ENCODE measurements at regions not wholly inside any gene's neighbourhood (a gene's known extent, or its start where the extent isn't known, plus 50 kb on each side); places are given as distances from the start of the nearest gene placed in this dataset.

DNA sequence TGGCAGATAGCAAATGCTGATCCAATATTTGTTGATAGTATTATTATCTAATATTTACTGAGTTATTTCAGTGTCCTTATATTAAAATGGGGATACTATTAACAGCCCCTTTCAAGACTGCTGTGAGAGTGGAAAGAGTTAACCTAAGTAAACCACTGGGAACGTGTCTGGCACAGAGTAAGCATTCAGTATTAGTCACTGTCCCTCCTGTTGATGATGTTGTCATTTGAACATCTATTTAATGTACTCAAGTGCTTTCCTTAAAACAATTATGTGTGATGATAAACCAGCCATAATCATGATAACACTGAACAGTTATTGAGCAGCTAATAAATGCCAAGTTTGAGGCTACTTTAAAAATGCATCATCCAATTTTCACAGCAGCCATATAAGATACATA lies 135.7 kb upstream of the XYLT1 start:
- no peak for DNase-seq

DNA sequence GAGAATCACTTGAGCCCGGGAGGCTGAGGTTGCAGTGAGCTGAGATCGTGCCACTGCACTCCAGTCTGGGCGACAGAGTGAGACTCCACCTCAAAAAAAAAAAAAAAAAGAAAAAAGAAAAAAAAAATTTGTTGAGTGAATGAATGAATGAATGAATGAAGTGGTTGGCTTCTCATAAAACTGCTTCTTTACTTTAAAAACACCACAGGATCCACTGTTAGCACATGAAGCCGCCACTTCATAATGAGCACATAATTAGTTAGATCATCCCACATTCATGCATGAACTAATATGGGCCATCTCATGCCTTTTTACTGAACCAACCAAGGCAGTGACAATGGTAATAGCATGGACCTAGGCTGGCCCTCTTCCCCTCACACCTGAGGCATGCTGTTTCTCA lies 135.0 kb upstream of the XYLT1 start:
- no peak for DNase-seq

DNA sequence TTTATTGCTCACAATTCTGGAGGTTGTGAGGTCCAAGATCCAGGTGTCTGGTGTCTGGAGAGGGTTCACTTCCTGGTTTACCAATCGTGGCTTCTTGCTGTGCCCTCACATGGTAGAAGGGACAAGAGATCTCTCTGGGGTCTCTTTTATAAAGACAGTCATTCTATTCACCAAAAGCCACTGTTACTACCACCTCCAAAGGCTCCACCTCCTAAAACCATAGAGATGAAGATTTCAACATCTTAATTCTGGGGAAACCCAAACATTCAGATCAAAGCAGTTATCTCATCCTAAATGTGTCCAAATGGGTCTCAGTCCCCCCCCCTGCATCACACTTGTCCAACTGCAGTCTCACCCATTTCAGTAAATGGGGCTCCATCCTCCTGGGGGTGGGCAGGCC lies 132.9 kb upstream of the XYLT1 start:
- DNase-seq = no peak

DNA sequence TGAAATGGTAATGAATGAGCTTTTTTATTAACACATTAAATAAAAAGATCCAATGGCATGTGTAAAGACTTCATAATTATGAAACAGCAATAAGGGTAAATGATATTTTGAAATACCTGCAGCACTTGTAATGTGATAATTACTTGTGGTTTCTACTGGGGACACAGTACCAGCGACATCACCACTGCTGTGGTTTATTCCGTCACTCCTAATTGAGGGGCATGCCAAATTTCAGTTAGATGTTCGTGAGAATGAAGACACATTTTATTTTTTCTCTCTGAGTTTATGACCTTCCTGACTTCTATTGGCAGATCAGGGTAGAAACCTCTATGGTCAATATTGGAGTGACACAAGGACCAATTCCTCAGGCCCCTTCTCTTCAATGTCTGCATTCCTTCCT lies 131.9 kb upstream of the XYLT1 start:
- DNase-seq = no peak

DNA sequence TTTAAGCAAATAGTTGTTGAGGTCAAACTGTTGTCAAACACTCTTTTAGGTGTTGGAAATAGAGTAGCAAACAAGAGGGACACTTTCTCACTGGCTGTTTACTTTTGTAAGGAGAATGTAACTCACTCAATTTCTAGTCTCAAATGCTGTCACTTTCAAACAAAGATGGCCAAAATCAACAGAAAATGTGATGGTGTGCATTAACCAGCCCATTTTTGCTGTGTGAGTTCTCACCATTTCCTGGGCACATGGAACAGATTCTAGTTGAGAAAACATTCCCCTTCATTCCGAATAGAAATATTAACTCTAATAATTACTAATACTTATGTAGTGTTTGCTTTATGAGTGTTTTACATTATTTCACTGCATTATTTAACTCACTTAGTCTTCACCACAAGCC lies 128.2 kb upstream of the XYLT1 start:
- no peak for DNase-seq

DNA sequence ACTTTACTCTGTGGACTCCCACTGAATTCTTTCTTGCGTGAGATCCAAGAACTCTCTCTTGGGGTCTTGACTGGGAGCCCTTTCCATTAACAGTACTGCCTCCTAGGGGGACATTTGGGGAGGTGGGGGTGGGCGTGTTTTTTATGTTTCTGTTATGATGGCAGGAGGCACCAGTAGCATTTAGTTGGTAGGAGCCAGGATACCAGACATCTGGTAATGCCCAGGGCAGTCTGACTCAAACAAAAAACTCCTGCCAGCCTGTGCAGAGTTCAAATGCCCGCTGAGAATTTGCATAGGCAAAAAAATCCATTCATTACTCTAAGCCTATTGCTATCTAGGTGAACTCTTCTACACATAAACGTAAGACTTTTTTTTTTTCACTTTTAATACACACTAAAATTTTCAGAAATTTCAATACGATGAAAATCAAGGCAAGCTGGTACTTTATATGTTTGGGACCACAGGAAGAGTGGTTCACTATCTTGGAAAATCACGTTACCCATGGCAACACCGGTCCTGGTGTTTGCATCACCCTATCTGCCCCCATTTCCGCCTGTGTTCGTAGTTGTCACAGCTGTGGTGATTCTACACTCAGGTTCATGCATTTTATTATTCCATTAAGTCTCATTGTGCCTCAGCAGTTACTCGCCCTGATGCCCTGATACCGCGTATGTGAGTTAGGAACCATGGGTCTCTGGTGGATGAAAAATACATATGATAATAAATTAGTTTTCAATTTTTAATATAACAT lies 121.1 kb upstream of the XYLT1 start:
- DNase-seq = no peak

DNA sequence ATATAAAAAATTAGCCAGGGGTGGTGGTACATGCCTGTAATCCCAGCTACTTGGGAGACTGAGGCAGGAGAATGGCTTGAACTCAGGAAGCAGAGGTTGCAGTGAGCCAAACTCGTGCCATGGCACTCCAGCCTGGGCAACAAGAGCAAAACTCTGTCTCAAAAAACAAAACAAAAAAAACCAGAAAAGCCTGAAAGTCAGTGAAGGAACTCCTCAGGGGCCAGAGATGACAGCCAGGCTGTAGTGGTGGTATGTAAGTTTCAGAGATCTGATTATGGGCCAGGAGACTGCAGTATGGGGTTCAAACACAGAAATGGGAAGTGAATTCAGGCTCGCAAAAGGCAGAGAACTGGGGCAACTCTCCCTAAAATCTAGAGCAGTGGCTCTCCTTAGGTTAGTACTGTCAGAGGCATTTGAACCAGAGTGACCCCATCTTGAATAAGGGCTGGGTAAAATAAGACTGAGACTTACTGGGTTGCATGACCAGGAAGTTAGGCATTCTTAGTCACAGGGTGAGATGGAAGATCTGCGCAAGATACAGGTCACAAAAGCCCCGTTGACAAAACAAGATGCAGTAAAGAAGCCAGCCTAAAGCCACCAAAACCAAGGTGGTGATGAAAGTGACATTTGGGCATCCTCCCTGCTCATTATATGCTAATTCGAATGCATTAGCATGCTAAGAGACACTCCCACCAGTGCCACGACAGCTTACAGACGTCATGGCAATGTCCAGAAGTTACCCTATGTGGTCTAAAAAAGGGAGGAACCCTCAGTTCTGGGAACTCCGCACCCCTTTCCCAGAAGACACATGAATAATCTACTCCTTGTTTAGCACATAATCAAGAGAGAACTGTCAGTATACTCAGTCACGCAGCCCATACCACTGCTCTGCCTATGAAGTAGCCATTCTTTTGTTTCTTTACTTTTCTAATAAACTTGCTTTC lies 120.2 kb upstream of the XYLT1 start:
- DNase-seq = no peak

DNA sequence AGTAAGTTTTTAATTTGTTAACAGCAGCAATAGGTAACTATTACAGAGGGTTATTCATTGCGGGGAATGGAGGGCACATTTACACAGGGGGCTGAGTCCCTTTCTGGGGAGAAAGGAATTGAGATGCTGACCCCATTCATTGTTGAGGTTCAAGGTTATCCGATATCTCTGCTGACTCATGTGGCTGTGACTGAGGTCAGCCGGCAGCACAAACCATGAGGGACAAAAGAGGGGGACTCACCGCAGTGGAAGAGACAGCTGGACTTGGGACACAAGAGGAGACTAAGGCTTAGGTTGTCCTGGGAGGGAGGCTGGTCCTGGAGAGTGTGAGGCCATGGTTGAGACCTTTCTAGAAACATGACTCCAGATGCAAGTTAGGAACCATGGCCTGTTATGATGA lies 119.1 kb upstream of the XYLT1 start:
- DNase-seq = no peak

DNA sequence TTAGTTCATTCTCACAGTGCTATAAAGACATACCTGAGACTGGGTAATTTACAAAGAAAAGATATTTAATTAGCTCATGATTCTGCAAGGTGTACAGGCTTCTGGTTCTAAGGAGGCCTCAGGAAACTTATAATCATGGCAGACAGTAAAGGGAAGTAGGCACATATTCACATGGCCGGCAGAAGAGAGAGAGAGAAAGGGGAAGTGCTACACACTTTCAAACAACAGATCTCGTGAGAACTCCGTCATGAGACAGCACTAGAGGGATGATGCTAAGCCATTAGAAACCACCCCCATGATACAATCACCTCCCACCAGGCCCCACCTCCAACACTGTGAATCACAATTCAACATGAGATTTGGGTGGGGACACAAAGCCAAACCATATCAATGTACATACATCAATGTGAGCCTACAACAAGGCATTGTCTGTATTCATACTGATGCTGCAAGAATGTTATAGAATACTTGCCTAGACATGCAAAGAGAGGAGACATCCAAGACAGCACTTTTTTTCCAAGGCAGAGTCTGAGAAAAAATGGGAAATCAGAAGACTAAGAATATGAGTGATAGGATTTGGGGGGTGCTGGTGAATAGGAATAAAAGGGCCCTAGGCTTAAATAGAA lies 114.8 kb upstream of the XYLT1 start:
- DNase-seq = no peak

DNA sequence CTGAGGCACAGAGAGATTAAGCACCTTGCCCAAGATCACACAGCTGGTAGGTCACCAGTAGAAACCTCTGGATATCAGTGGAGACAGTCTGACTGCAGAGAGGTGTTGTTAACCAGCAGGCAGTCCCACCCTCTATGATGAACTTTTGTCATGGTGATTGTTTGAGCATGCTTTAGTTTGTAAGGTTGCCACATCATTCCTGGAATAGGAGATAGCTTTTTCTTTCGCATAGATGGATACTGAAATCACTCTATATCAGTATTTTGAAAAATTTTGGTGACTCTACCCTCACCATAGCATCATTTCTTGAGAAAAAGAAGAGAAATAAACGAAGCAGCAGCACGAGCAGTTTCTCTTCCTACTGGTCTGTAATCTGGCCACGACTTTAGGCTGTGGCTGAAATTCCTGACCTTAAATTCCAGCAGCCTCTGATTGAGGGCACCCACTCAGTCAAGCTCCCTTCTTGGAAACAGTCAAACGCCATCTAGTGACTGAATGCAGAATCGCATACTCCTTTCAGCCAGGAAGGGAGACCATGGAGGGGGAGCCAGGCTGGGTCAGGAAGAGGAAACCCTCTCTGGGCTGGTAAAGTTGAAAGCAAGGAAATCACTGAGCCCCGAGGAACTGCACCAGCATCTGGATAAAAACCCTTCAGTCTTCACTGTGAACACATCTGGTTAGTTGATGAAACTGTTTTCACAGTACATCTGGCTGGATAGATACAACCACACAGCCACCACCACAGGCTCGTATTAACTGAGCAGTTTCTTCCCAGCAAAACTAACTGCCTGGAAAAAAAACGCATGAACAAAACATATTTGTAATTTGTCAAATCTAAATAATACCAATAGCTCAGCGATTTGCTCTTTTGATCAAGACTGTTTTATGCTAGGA lies 108.5 kb upstream of the XYLT1 start:
- peak in 33 of 58 donors; percentile 1 to 56 (median 11) for DNase-seq

DNA sequence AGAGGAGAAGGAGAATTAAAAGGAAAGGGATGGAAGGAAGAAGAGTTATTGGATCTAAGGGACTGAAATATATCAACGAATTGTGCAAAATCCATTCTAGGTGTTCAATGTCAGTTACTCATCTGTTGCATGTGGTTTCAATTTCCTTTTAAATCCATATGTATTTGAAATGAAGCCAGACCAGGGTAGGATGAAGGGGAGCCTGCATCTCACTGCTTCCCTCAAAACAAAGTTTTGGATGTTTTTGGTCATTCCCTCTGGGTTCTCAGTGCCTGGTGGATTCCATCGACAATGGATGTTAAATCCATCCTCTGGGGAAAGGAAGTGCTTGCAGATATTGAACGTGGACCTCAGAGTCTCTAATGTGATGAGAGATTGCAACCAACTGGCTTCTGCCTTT lies 103.5 kb upstream of the XYLT1 start:
- no peak for DNase-seq

DNA sequence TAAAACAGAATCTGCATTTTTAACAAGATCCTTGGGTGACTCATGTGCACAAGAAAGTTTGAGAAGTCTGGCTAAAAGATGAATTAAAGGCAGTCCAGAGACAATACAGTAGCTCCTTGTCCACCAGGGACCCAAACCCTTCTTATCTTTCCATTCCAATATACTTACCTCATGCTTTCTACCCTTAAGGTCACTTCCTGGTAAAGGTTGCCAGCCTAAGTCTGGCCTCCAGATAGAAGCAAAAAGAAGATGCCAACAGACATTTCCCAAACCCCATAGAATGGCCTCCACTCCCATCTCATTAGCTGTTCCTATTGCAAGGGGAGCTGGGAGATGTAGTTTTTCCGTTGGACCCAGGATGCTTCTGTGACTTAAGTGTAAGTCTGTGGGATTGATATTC lies 101.4 kb upstream of the XYLT1 start:
- no peak for DNase-seq

DNA sequence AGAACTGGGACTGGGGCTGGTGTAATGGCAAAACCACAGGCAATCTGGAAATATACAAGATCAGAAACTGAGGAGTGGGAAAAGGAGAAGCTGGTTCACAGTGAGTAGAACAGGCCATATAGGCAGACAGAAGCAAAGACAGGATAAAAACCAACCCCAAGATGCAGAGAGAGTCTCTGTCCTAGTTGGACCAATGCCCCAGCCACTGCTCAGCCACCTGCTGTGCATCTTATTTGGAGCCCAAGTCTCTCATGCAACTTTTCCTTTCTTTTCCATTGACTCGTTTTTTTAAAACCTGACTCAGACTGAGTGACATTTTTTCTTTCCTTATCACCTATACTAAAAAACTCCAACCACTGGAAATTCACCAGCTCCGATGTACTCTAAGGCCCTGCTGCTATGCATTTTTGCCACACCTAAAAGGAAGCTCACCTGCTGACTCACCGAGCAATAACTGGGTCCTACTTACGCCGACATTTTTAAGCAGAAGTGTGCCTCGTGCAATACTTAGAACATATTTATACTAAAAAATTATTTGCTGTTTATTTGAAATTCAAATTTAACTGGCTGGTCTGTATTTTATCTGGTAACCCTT lies 100.8 kb upstream of the XYLT1 start:
- DNase-seq = no peak

DNA sequence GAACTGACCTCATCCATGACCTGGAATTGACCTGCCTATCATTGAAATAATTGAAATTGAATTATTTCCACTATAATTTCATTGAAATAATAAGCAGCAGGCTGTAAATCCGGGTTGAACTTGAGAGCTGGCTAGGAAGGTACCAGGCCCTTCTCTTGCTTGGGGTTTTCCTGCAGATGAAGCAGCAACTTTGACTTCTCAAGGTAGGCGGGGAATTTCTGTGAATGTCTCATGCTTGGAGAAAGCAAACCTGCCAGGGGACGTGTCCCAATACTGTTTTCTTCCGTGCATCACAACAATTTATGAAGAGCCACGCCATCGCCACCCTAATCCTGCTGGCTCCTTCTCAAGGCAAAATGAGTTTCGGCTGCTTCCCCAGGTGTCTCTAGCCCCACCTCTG lies 97.5 kb upstream of the XYLT1 start:
- DNase-seq = no peak

DNA sequence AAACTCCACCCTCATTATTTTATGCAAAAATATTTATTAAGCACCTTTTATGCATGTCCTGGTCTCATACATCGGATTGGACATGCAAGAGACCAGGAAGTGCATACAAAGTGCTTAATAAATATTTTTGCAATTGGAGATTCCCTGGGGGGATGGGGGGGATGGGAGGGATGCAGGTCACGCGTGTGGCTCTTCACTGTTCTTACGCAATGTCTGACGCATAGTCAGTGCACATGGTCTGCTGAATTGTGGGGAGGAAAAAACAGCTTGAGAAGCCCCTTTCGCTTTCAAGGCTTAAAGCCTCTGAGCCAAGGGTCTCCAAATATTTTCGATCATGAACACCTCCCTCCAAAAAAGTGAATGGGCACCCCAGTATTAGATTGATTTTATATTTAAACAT lies 96.7 kb upstream of the XYLT1 start:
- DNase-seq = no peak

DNA sequence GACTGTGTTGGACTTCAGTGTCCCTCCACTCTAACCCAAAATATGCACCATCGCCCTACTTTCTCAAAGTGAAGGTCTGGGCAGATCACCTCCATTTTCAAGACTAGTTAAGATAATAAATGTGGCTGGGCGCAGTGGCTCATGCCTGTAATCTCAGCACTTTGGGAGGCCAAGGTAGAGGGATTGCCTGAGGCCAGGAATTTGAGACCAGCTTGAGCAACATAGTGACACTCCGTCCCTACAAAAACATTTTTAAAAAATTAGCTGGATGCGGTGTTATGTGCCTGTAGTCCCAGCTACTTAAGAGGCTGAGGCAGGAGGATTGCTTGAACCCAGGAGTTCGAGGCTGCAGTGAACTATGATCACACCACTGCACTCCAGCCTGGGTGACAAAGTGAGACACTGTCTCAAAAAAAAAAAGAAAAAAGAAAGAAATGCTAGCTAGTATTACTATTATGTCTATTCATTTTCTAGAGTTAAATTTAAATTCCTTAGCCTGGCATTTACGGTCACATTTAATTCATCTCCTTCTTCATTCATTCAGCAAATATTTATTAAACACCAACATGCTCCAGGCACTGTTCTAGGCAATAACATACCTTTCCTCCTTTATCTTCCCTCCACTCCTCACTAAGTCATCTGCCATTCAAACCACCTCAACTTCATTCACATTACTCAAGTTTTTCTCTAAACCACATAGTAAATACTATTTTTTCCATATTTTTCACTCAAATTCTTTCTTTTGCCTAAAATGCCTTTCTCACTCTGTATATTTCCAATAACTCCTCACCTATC lies 96.1 kb upstream of the XYLT1 start:
- no peak for DNase-seq

DNA sequence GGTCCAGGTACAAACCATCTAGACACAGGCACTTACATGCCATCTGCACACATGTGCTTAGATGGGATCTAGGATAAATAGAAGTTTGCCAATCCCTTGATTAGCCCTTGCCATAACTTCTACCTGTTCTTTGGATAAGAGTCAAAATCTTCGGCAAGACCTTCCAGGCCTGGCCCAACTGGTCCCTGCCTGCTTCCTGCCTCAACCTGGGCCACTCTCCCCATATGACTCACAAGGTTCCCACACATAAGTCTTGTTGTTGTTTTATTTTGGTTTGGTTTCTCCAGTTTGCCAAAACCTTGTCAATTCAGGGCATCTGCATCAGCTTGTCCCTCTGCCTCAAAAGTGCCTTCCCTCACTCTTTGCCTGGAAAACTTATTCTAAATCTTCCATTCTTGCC lies 95.3 kb upstream of the XYLT1 start:
- no peak for DNase-seq

DNA sequence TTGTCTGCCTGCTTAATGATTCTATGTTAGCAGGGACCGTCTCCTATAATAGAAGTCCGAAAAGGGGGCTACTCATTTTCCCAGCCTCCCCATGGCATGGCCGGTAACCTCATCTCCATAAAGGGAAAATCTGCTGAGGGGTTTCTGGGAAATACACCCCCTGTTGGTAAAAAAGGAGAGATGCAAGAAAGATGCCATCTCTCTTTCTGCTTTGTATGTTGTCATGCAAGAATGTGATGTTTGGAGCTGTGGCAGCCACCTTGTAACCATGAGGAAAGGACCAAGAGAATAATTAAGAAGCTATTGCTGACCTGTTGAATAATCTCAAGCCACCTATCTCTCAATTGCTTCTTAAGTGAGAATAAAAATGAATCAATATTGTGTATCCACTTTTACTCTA lies 94.8 kb upstream of the XYLT1 start:
- DNase-seq = no peak

DNA sequence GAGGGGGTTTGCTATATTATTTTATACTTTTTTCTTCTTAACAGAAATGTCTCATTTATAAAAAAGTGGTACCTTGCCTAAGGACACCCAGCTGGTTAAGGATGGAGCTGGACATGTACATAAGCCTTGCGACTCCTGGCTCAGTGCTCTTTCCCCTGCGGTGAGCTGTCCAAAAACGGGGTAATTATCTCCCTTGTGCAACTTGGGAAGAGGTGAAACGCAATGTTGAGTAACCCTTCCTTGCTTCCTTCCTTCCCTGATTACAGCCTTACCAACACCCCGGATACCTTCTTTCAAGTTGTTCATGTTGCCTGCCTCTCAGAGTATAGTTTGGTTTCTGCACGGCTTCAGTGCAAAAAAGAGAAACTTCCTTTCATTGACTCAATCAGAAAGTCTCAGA lies 94.1 kb upstream of the XYLT1 start:
- DNase-seq = no peak
